Progenitor cell of endocrine pancreas (in vitro differentiated cells): ENCODE measurements at regions not wholly inside any gene's neighbourhood (a gene's known extent, or its start where the extent isn't known, plus 50 kb on each side); places are given as distances from the start of the nearest gene placed in this dataset.

Experiments used
- DNase-seq: peaks from one replicate; pipeline ENCODE4 v3.0.0; 2021; ENCODE audit warnings: low spot score; ENCODE audit not compliant: unreplicated experiment
- H3K27ac Mint-ChIP-seq: 2 replicates; pipeline ENCODE4 v1.8.0; 2021; ENCODE audit warnings: mild to moderate bottlenecking, moderate library complexity, mixed read lengths
- H3K27me3 Mint-ChIP-seq: 2 replicates; pipeline ENCODE4 v1.8.0; 2021; ENCODE audit warnings: mixed read lengths
- H3K36me3 Mint-ChIP-seq: 2 replicates; pipeline ENCODE4 v1.8.0; 2022; ENCODE audit warnings: mixed read lengths; ENCODE audit not compliant: insufficient read depth
- H3K4me1 Mint-ChIP-seq: 2 replicates; pipeline ENCODE4 v1.8.0; 2021; ENCODE audit warnings: low read depth, mixed read lengths
- H3K4me3 Mint-ChIP-seq: 2 replicates; pipeline ENCODE4 v1.8.0; 2021; ENCODE audit warnings: low read depth, mild to moderate bottlenecking, moderate library complexity, mixed read lengths
- H3K9me3 Mint-ChIP-seq: 2 replicates; pipeline ENCODE4 v1.8.0; 2021; ENCODE audit warnings: low read depth, mixed read lengths
- CTCF ChIP-seq: fragments of 200-600 bp; sonication (generic); IDR thresholded peaks from one replicate; pipeline ENCODE4 v1.5.0; 2021; ENCODE audit warnings: antibody characterized with exemption, mild to moderate bottlenecking; ENCODE audit not compliant: unreplicated experiment

GRCh38 chr11:25981998-25982397 lies 349.9 kb upstream of the ANO3 start:
- Mint-ChIP-seq H3K27me3 (no peaks in the 10 kb centered on the region), H3K4me1 (peaks cover 6% of the 10 kb centered on the region), H3K36me3 (no peaks in the 10 kb centered on the region), H3K4me3 (no peak overlapping the region), H3K27ac (no peak overlapping the region), H3K9me3 (no peaks in the 10 kb centered on the region)
- no peak for DNase-seq
- peak; percentile 74 for TF ChIP-seq CTCF

GRCh38 chr11:25983280-25983679 lies 348.6 kb upstream of the ANO3 start:
- Mint-ChIP-seq H3K36me3 (no peaks in the 10 kb centered on the region), H3K27me3 (no peaks in the 10 kb centered on the region), H3K4me1 (peaks cover 2% of the 10 kb centered on the region)

GRCh38 chr11:25988178-25988577 lies 343.8 kb upstream of the ANO3 start:
- H3K4me1 Mint-ChIP-seq = peaks cover 2% of the 10 kb centered on the region
- H3K4me3 Mint-ChIP-seq = no peak overlapping the region
- no peaks in the 10 kb centered on the region for H3K36me3 Mint-ChIP-seq
- TF ChIP-seq CTCF = no peak
- no peak overlapping the region for H3K27ac Mint-ChIP-seq
- H3K9me3 Mint-ChIP-seq = no peaks in the 10 kb centered on the region
- no peak for DNase-seq
- no peaks in the 10 kb centered on the region for H3K27me3 Mint-ChIP-seq

More at GRCh38 chr11:25983280-25983679, 348.6 kb upstream of the ANO3 start:
- Mint-ChIP-seq H3K9me3 (no peaks in the 10 kb centered on the region), H3K4me3 (no peak overlapping the region), H3K27ac (no peak overlapping the region)
- no peak for TF ChIP-seq CTCF
- DNase-seq = no peak

- no peak for DNase-seq
- no peaks in the 10 kb centered on the region for H3K4me1 Mint-ChIP-seq
- H3K9me3 Mint-ChIP-seq = no peaks in the 10 kb centered on the region
- H3K36me3 Mint-ChIP-seq = no peaks in the 10 kb centered on the region
- no peak overlapping the region for H3K4me3 Mint-ChIP-seq
- H3K27me3 Mint-ChIP-seq = no peaks in the 10 kb centered on the region
- H3K27ac Mint-ChIP-seq = no peak overlapping the region
- TF ChIP-seq CTCF = no peak
Measured at GRCh38 chr11:25990406-25990805, 341.5 kb upstream of the ANO3 start.

GRCh38 chr11:25991476-25991875 lies 340.5 kb upstream of the ANO3 start:
- no peak for DNase-seq
- Mint-ChIP-seq H3K9me3 (no peaks in the 10 kb centered on the region), H3K27ac (no peak overlapping the region), H3K36me3 (no peaks in the 10 kb centered on the region), H3K27me3 (no peaks in the 10 kb centered on the region), H3K4me1 (no peaks in the 10 kb centered on the region), H3K4me3 (no peak overlapping the region)
- no peak for TF ChIP-seq CTCF
